Coronary artery (tissue), 2 donors: ENCODE measurements at regions not wholly inside any gene's neighbourhood (a gene's known extent, or its start where the extent isn't known, plus 50 kb on each side); places are given as distances from the start of the nearest gene placed in this dataset.

Experiments used
- DNase-seq: peaks from one replicate; pipeline ENCODE4 v3.0.0-alpha.2; 2017; ENCODE audit warnings: low spot score
- H3K27ac ChIP-seq, 2 donors: fragments of 200-600 bp; sonication (generic); one replicate each; pipeline ENCODE4 v1.5.1; 2016 to 2019
- H3K4me3 ChIP-seq: fragments of 200-600 bp; sonication (generic); 2 replicates; pipeline ENCODE4 v1.5.1; 2016; ENCODE audit warnings: mild to moderate bottlenecking, moderate library complexity
- CTCF ChIP-seq: fragments of 200-600 bp; sonication (generic); IDR thresholded peaks from one replicate; pipeline ENCODE4 v1.5.1; 2019; ENCODE audit warnings: antibody characterized with exemption

- Histone ChIP-seq H3K27ac (no peak overlapping the region), H3K4me3 (no peak overlapping the region)
- no peak for DNase-seq
- no peak for TF ChIP-seq CTCF
Observed at GRCh38 chr6:156053626-156054025, 598.0 kb upstream of the NOX3 start.

GRCh38 chr6:156046841-156047449, 591.3 kb upstream of the NOX3 start:
- no peak for DNase-seq
- no peak overlapping the region for H3K4me3 ChIP-seq
- TF ChIP-seq CTCF, result no peak
- no peak overlapping the region for H3K27ac ChIP-seq

GRCh38 chr6:156046268-156046665, 590.6 kb upstream of the NOX3 start:
- no peak for TF ChIP-seq CTCF
- no peak for DNase-seq
- Histone ChIP-seq H3K4me3 (no peak overlapping the region), H3K27ac (no peak overlapping the region)

- DNase-seq, result no peak
- H3K27ac ChIP-seq, result no peak overlapping the region
- no peak overlapping the region for H3K4me3 ChIP-seq
- no peak for TF ChIP-seq CTCF
Observed at GRCh38 chr6:156045401-156046267, 590.0 kb upstream of the NOX3 start.

- no peak for DNase-seq
- Histone ChIP-seq H3K27ac (no peak overlapping the region), H3K4me3 (no peak overlapping the region)
- no peak for TF ChIP-seq CTCF
Observed at GRCh38 chr6:156033598-156033997, 578.0 kb upstream of the NOX3 start.

GRCh38 chr6:156031516-156031915, 575.9 kb upstream of the NOX3 start:
- DNase-seq, result no peak
- TF ChIP-seq CTCF, result no peak
- H3K27ac ChIP-seq, result no peak overlapping the region
- H3K4me3 ChIP-seq, result no peak overlapping the region

- TF ChIP-seq CTCF, result no peak
- no peak for DNase-seq
- H3K4me3 ChIP-seq, result no peak overlapping the region
- no peak overlapping the region for H3K27ac ChIP-seq
Observed at GRCh38 chr6:156030053-156030452, 574.4 kb upstream of the NOX3 start.
